H9 (cell line): ENCODE measurements at regions not wholly inside any gene's neighbourhood (a gene's known extent, or its start where the extent isn't known, plus 50 kb on each side); places are given as distances from the start of the nearest gene placed in this dataset.

Experiments
- DNase-seq: peaks from one replicate; pipeline ENCODE4 v3.0.0-alpha.2; 2017
- H2AFZ ChIP-seq: one replicate; pipeline ENCODE4 v1.6.1; 2013; ENCODE audit warnings: mild to moderate bottlenecking, low read length, control low read depth, moderate library complexity
- H2AK5ac ChIP-seq: 2 replicates; pipeline ENCODE4 v1.6.1; 2013; ENCODE audit warnings: low read length, control low read depth, mixed read lengths; ENCODE audit not compliant: insufficient read length
- H2BK120ac ChIP-seq: one replicate; pipeline ENCODE4 v1.6.1; 2013; ENCODE audit warnings: low read depth, mild to moderate bottlenecking, low read length, control low read depth, inconsistent platforms; ENCODE audit not compliant: poor library complexity, severe bottlenecking
- H2BK12ac ChIP-seq: 2 replicates; pipeline ENCODE4 v1.6.1; 2013; ENCODE audit warnings: low read length, control low read depth, mixed read lengths, low read depth; ENCODE audit not compliant: insufficient read length
- H2BK15ac ChIP-seq: 2 replicates; pipeline ENCODE4 v1.6.1; 2013; ENCODE audit warnings: low read depth, low read length, control low read depth
- H2BK20ac ChIP-seq: one replicate; pipeline ENCODE4 v1.6.1; 2013; ENCODE audit warnings: low read depth, mild to moderate bottlenecking, low read length, control low read depth, inconsistent platforms; ENCODE audit not compliant: poor library complexity, severe bottlenecking
- H2BK5ac ChIP-seq: 2 replicates; pipeline ENCODE4 v1.6.1; 2013; ENCODE audit warnings: low read length, control low read depth, mixed read lengths; ENCODE audit not compliant: insufficient read length
- H3K14ac ChIP-seq: 2 replicates; pipeline ENCODE4 v1.6.1; 2013; ENCODE audit warnings: low read length, control low read depth; ENCODE audit not compliant: insufficient read depth
- H3K18ac ChIP-seq: 2 replicates; pipeline ENCODE4 v1.6.1; 2013; ENCODE audit warnings: low read depth, mild to moderate bottlenecking, mixed read lengths, low read length, control low read depth; ENCODE audit not compliant: insufficient read length
- H3K23ac ChIP-seq: 2 replicates; pipeline ENCODE4 v1.6.1; 2013; ENCODE audit warnings: low read length, control low read depth, mixed read lengths, low read depth; ENCODE audit not compliant: insufficient read length
- H3K23me2 ChIP-seq: 2 replicates; pipeline ENCODE4 v1.6.1; 2013; ENCODE audit warnings: low read depth, mild to moderate bottlenecking, mixed read lengths, low read length, control low read depth; ENCODE audit not compliant: insufficient read length, poor library complexity, severe bottlenecking
- H3K27ac ChIP-seq: 2 replicates; pipeline ENCODE4 v1.5.1; 2013; ENCODE audit warnings: low read length, control low read depth, mixed read lengths, low read depth; ENCODE audit not compliant: insufficient read length
- H3K27me3 ChIP-seq: 2 replicates; pipeline ENCODE4 v1.6.1; 2013; ENCODE audit warnings: low read length, control low read depth, inconsistent platforms; ENCODE audit not compliant: insufficient read depth
- H3K4ac ChIP-seq: 2 replicates; pipeline ENCODE4 v1.6.1; 2013; ENCODE audit warnings: low read depth, mild to moderate bottlenecking, control low read depth, inconsistent platforms, low read length, moderate library complexity
- H3K4me1 ChIP-seq: 2 replicates; pipeline ENCODE4 v1.6.1; 2013; ENCODE audit warnings: low read length, control low read depth, inconsistent platforms; ENCODE audit not compliant: insufficient read depth
- H3K4me2 ChIP-seq: 2 replicates; pipeline ENCODE4 v1.6.1; 2013; ENCODE audit warnings: low read length, control low read depth, mixed read lengths; ENCODE audit not compliant: insufficient read length, insufficient read depth
- H3K56ac ChIP-seq: 2 replicates; pipeline ENCODE4 v1.6.1; 2013; ENCODE audit warnings: low read depth, mild to moderate bottlenecking, mixed read lengths, low read length, control low read depth; ENCODE audit not compliant: insufficient read length
- H3K79me1 ChIP-seq: 2 replicates; pipeline ENCODE4 v1.6.1; 2013; ENCODE audit warnings: low read depth, mild to moderate bottlenecking, moderate library complexity, low read length, control low read depth, inconsistent platforms; ENCODE audit not compliant: insufficient read depth, poor library complexity, severe bottlenecking
- H3K79me2 ChIP-seq: 2 replicates; pipeline ENCODE4 v1.6.1; 2013; ENCODE audit warnings: low read length, control low read depth, inconsistent platforms; ENCODE audit not compliant: insufficient read depth
- H3K9ac ChIP-seq: 2 replicates; pipeline ENCODE4 v1.6.1; 2013; ENCODE audit warnings: low read length, control low read depth, mixed read lengths; ENCODE audit not compliant: insufficient read length; ENCODE audit errors: extremely low read depth
- H3K9me3 ChIP-seq: one replicate; pipeline ENCODE4 v1.6.1; 2013; ENCODE audit warnings: low read depth, low read length, inconsistent platforms; ENCODE audit not compliant: control insufficient read depth
- H3T11ph ChIP-seq: one replicate; pipeline ENCODE4 v1.6.1; 2013; ENCODE audit warnings: mild to moderate bottlenecking, low read length, control low read depth, inconsistent platforms
- H4K20me1 ChIP-seq: one replicate; pipeline ENCODE4 v1.6.1; 2013; ENCODE audit not compliant: control insufficient read depth, insufficient read length, insufficient read depth
- H4K5ac ChIP-seq: 2 replicates; pipeline ENCODE4 v1.6.1; 2013; ENCODE audit warnings: low read depth, mild to moderate bottlenecking, mixed read lengths, low read length, control low read depth; ENCODE audit not compliant: insufficient read length
- H4K8ac ChIP-seq: replicated peaks from 2 replicates; pipeline ENCODE4 v1.6.1; 2013; ENCODE audit warnings: low read length, control low read depth, mixed read lengths, low read depth; ENCODE audit not compliant: insufficient read length
- H4K91ac ChIP-seq: 2 replicates; pipeline ENCODE4 v1.6.1; 2013; ENCODE audit warnings: low read depth, mild to moderate bottlenecking, moderate library complexity, mixed read lengths, low read length, control low read depth; ENCODE audit not compliant: insufficient read length
- H3K27ac Mint-ChIP-seq, 3 experiments: 2 replicates in 2 of 3; 3 replicates in 1 of 3; pipeline ENCODE4 v1.8.0; 2020 to 2021; ENCODE audit warnings: mixed read lengths in 3 of 3, mild to moderate bottlenecking in 1 of 3, moderate library complexity in 1 of 3
- H3K27me3 Mint-ChIP-seq: 2 replicates; pipeline ENCODE4 v1.8.0; 2021; ENCODE audit warnings: low read depth, mild to moderate bottlenecking, moderate library complexity, mixed read lengths
- H3K36me3 Mint-ChIP-seq, 3 experiments: 2 replicates in 2 of 3; 3 replicates in 1 of 3; pipeline ENCODE4 v1.8.0; 2020 to 2021; ENCODE audit warnings: low read depth in 3 of 3, mixed read lengths in 3 of 3; ENCODE audit not compliant: insufficient read depth in 1 of 3
- H3K4me1 Mint-ChIP-seq, 2 experiments: 2 replicates each; pipeline ENCODE4 v1.8.0; 2020; ENCODE audit warnings: mixed read lengths in 2 of 2
- H3K4me3 Mint-ChIP-seq, 2 experiments: 2 replicates in 1 of 2; 3 replicates in 1 of 2; pipeline ENCODE4 v1.8.0; 2020 to 2021; ENCODE audit warnings: mild to moderate bottlenecking in 2 of 2, mixed read lengths in 2 of 2, moderate library complexity in 1 of 2
- H3K9me3 Mint-ChIP-seq, 2 experiments: 2 replicates in 1 of 2; 3 replicates in 1 of 2; pipeline ENCODE4 v1.8.0; 2020; ENCODE audit warnings: mild to moderate bottlenecking in 2 of 2, mixed read lengths in 2 of 2, moderate library complexity in 1 of 2
- CTCF ChIP-seq: fragments of 200-600 bp; sonication (generic); conservative IDR thresholded peaks from 3 replicates; pipeline ENCODE4 v1.8.0; 2021; ENCODE audit warnings: antibody characterized with exemption, mild to moderate bottlenecking
- WGBS: extraction: QIAGEN DNeasy Blood & Tissue Kit; methylation state at CpG from one replicate; pipeline ENCODE4 v1.1.7; 2013; ENCODE audit warnings: missing lambda C conversion rate, low lambda C conversion rate, mixed read lengths; ENCODE audit not compliant: insufficient read length; ENCODE audit errors: extremely low coverage; 5-methylcytosine and 5-hydroxymethylcytosine counted together

DNA sequence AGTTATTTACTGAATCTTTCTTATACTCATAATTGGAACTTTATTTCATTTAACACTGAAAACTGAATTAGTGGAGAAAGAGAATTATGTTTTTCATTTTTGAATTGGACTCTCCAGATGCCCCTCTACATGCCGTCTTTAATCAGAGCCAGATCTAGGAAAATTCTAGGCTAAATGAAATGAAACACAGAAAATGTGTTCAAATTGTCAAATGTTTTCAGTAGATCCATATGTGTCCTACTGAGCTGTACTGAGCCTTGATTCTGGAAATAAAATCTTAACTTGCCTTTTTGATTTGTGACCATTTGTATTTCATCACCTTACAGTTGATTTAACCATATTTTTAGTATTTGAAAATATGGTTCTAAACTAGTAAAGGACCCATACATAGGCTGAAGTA lies 64.0 kb upstream of the GK2 start:
- Histone ChIP-seq H3K4me2 (no peak overlapping the region), H4K20me1 (no peaks in the 10 kb centered on the region), H3K9me3 (no peaks in the 10 kb centered on the region), H3K9ac (no peak overlapping the region), H3K23me2 (no peaks in the 10 kb centered on the region), H3K4ac (no peak overlapping the region), H2AK5ac (no peak overlapping the region), H2BK5ac (no peak overlapping the region), H3T11ph (no peak overlapping the region), H4K5ac (no peak overlapping the region), H3K79me1 (no peaks in the 10 kb centered on the region), H3K18ac (no peak overlapping the region), H4K91ac (no peak overlapping the region), H2BK20ac (no peak overlapping the region), H3K4me1 (no peaks in the 10 kb centered on the region), H3K23ac (no peak overlapping the region), H4K8ac (no peak overlapping the region), H3K27ac (no peak overlapping the region), H2BK12ac (no peak overlapping the region), H3K27me3 (no peaks in the 10 kb centered on the region), H2AFZ (no peak overlapping the region), H2BK120ac (no peak overlapping the region), H3K79me2 (no peaks in the 10 kb centered on the region), H3K56ac (no peak overlapping the region), H2BK15ac (no peak overlapping the region), H3K14ac (no peak overlapping the region)
- Mint-ChIP-seq H3K27me3 (no peaks in the 10 kb centered on the region), H3K36me3 (no peaks in the 10 kb centered on the region), H3K27ac (no peak overlapping the region), H3K4me3 (no peak overlapping the region), H3K9me3 (no peaks in the 10 kb centered on the region), H3K4me1 (peaks cover 2% of the 10 kb centered on the region in 2 experiments; a peak in 2 of 4 replicates)
- DNase-seq, result no peak
- TF ChIP-seq CTCF, result no peak
- WGBS, result no CpG with 5 or more reads among the region's 1 CpG
